DMS53 treated with DMSO at 0.1 percent for 48 hours (cell line): ENCODE measurements at regions not wholly inside any gene's neighbourhood (a gene's known extent, or its start where the extent isn't known, plus 50 kb on each side); places are given as distances from the start of the nearest gene placed in this dataset.
"Not testable (repeated sequence)": the region's sequence is repeated elsewhere in the genome, so short reads cannot be mapped to it uniquely, and the experiment has no call there.

Source experiments
- DNase-seq: peaks from one replicate; lab custom pipeline; 2025; ENCODE audit not compliant: unreplicated experiment; lab: John Stamatoyannopoulos, UW

DNA sequence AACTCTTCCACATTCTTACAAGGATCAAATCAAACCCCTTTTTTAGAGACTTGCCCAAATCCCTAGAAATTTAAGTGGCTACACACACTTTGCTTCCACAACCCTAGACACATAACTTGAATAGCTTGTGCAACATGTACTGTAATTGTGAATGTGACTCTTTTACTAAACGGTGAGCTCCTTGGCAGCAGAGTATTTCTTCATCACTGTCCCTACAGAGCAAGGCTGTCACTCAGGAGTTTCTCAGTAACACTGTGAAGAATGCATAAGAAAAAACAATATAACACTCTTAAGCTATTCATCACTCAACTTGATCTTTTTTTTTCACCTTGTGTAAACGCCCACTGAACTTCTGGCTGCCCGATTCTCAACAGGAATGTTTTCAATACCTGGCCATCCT is 53.8 kb upstream of the ADAMTS18 start:
- DNase-seq = no peak

DNA sequence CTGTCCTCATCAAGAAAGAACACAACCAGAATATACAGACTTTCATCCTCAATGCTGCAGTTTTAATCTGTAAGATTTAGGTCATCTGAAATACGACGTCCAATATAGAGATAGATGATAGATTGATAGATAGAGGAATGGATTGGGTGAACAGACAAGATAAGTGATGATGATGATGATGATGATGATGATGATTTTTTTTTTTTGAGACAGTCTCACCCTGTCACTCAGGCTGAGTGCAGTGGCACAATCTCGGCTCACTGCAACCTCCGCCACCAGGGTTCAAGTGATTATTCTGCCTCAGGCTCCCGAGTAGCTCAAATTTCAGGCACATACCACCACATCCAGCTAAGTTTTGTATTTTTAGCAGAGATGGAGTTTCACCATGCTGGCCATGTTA is 56.3 kb upstream of the ADAMTS18 start:
- no peak for DNase-seq

DNA sequence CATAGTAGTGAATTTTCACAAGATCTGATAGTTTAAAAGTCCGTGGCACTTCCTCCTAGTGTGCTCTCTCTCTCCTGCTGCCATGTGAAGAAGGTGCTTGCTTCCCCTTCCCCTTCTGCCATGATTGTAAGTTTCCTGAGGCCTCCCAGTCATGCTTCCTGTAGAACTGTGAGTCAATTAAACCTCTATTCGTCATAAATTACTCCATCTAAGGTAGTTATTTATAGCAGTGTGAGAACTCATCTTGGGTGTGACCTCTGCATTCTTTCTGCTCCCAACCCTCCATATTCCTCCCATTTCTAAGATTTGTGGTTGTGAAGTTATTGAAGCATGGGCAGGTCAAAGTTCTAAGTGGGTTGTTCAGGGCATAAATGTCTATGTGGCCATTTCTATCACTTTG is 62.1 kb upstream of the ADAMTS18 start:
- no peak for DNase-seq

DNA sequence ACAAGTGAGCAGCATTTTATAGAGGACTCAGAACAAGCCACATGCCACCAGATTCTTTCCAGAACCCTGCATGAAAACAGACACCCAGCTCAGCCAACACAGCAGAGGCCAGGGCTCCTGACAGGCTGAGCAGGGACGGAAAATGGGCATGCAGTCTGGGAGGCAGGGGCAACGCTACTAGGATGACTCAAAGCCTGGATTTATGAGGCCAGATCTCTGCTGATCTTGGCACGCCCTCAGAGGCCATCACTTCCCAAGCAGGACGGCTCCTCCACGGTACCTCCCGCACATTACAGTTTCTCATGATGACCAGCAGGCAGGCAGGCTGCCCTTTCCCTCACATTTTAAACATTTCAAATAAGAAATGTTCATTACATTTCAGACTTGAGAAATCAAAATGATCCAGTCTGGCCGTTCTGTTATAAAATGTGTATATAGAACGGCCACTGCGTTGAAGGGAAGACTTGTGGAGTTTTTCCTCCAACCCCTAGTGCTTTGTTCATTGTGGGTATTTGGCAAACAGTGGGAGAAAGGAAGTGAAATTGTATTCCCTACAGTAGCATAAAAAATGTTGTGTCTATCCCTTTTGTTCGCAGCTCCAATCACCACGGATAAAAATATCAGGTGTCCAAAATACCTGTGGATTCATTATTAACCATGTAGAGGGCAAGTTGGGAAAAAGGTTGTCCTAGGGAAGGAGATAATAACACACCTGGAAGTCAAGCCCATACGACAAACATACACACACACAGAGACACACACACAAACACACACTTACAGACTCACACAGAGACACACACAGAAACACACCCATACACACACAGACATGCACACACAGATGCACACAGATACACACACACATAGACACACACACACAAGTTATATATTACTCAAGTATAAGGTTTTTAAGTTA is 64.8 kb upstream of the ADAMTS18 start:
- no peak for DNase-seq

DNA sequence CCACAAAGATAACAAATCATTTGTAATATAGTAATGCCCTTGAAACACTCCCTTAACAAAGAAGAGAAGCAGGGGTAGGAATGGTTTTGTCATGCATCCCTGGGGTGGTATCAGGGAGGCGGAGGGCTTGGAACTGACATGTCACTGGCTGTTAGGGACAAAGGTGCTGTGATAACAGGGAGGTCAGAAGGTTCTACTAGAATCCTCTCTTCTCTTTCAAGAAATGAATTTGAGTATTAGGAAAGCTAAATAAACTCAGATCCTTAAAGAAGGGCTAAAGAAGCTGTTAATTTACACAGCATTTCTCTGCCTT is 65.4 kb upstream of the ADAMTS18 start:
- no peak for DNase-seq

DNA sequence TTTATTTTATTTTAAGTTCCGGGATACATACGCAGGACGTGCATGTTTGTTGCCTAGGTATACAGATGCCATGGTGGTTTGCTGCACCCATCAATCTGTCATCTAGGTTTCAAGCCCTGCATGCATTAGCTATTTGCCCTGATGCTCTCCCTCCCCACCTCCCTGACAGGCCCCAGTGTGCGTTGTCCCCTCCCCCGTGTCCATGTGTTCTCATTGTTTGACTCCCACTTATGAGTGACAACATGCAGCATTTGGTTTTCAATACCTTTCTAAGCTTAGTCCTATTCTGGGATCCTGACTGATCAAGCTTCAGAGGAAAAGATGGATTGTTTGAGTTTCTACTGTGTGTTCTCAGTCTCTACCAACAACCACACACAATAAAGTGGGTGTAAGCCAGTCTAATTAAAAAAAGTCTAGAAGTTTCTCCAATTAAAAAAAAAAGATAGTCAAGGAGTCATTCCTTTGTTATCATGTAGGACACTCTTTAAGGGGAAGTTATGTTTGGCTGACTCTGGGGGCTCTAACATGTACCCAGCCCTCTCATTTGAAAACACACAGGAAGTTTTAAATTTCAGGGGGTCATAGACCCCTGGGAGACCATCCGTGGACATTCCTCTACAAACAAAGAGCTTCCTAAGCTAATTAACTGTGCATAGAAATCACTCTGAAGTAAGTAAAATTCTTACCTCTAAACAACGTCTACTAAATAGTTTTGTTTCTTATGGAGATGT is 66.3 kb upstream of the ADAMTS18 start:
- DNase-seq = no peak

DNA sequence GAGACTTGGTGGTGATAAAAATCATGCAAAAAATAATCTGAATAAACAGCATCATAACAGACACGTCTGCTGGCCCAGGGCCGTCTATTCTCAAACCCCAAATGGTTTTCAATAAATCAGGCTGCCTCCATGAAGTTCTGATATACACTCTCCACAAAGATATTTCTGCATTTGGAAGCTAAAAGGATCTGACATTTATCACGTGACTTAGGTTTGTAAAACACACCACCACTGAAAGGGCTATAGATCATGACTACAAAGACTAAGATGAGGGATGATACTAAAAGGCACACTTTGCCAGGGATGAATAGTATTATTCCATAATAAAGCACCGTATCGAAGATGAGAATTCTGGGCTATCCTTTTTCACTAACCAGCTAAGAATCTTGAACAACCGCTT is 67.6 kb upstream of the ADAMTS18 start:
- DNase-seq = no peak

DNA sequence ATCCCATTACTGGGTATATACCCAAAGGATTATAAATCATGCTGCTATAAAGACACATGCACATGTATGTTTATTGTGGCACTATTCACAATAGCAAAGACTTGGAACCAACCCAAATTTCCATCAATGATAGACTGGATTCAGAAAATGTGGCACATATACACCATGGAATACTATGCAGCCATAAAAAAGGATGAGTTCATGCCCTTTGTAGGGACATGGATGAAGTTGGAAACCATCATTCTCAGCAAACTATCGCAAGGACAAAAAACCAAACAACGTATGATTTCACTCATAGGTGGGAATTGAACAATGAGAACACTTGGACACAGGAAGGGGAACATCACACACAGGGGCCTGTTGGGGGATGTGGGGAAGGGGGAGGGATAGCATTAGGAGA is 71.7 kb upstream of the ADAMTS18 start:
- not testable (repeated sequence) for DNase-seq

DNA sequence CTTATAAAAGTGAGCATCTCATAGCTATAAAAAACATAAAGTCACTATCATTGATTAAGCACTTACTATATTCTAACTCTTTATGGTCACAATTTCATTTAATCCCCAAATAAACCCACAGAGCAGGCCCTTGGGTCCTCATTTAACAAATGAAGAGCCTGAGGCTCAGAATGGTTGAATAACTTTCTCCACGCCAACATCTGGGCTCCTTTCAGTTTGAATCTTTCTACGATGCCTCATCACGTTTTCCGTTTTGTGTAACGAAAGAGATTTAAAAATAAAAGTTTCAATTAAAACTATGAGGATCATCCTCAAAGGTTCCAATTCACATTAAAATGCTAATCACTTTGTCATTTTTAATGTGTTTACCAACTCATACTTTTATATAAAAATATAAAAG is 74.2 kb upstream of the ADAMTS18 start:
- no peak for DNase-seq

DNA sequence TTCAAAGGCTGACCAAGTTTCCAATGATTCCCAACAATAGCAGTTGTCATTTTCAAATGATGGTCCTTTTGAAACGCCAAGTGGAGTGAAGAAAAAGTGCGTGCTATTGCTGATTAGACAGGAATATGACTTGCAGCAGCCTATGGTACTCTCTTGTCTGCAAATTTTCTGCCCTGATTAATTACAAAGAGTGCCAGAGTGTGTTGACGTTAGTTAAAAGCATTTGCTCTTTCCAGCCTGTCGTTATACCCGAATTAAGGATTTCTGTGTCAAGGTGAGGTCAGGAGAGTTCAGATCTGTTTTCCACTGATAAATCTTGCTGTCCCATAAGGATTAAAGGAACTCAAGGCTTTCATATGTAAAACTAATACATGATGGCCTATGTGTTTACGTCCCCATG is 75.0 kb upstream of the ADAMTS18 start:
- no peak for DNase-seq

DNA sequence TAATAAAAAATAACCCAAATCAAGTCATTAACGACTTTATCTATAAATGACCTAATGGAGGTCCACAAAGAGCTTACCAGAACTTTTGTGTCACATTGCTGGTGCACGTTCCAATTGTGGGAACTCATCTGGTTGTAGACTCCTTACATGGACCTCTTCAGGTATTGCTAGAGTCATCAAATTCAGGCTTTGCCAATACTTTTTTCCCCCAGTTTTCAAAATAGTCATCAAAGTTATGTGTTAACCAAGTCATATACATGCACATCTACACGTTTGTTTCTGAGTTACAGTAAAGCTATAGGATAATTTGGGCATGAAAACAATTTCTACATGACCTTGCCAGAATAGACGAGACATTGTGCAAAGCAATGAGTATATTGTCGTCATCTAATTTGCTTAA is 76.2 kb upstream of the ADAMTS18 start:
- no peak for DNase-seq

DNA sequence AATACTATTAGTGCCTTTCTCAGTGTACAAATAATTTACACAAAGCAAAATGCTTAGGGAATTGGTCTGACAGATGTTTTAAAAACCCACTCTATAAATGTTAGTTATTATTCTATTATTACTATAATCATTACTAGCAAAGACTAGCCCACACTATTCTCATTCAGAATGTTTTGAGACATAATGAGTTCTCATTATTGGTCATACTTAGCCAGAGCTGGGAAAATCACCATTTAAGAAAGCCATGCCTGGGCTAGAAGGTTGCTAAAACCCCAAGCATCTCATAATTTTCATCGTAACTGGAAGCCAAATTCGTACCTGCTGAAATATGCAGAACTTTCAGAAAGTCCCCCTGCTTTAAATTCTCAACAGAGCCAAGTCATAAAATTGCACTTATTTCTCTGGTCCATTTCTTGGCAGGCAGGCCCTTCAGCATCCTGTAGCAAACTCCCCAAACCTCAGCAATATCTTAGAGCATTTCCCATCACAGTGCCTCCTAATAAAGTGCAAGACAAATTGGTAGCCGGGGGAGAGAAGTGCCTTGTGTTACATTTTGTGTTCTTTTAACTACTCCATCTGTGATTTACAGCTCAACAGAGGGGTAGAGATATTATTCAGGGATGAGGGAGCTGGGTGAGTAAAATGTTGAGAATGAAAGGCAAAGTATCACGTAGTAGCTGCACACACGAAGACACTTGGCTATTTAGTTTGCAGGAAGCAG is 79.8 kb upstream of the ADAMTS18 start:
- no peak for DNase-seq

DNA sequence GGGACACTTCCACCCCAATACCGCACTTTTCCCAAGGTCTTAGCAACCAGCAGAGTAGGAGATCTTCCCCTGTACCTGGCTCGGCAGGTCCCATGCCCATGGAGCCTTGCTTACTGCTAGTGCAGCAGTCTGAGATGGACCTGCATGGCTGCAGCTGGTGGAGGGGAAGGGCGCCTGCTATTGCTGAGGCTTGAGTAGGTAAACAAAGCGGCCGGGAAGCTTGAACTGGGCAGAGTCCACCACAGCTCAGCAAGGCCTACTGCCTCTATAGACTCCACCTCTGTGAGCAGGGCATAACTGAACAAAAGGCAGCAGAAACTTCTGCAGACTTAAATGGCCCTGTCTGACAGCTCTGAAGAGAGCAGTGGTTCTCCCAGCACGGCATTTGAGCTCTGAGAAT is 90.4 kb upstream of the ADAMTS18 start:
- peak; percentile 14 for DNase-seq

DNA sequence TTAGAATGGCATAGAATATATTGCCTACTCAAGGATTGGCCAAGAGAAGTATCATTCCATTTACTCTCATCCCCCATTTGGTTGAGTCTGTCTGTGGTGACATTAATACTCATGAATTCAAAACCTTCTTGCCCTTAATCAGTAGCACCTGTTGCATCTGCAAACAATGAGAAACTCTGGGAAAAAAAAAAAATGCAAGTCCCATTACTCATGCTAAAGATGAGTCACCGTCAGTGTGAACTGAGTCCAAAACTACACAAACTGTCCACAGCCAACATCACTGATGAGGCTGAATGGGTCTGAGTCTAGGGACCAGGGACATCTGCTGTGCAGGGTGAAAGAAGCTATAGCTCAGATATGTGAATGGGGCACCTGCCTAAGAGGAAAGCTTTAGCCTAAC is 96.9 kb upstream of the ADAMTS18 start:
- DNase-seq = peak; percentile 92

DNA sequence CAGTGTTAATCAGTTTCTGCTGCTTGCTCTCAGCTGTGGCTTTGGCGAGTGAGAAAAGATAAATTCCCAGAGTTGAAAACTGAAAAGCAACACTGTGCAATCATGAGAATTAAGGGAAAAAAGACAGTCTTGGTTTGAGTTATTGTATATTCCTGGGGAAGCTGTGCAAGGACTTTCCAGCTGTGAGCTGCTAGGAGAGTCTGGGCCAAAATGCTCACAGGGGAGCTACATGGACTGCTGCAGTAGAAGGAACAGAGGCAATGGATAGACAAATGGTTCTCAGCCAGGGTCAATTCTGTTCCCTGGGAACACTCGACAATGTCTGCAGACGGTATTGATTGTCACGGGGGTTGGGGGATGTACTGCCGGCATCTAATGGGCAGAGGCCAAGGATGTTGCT is 102.0 kb upstream of the ADAMTS18 start:
- DNase-seq = no peak

DNA sequence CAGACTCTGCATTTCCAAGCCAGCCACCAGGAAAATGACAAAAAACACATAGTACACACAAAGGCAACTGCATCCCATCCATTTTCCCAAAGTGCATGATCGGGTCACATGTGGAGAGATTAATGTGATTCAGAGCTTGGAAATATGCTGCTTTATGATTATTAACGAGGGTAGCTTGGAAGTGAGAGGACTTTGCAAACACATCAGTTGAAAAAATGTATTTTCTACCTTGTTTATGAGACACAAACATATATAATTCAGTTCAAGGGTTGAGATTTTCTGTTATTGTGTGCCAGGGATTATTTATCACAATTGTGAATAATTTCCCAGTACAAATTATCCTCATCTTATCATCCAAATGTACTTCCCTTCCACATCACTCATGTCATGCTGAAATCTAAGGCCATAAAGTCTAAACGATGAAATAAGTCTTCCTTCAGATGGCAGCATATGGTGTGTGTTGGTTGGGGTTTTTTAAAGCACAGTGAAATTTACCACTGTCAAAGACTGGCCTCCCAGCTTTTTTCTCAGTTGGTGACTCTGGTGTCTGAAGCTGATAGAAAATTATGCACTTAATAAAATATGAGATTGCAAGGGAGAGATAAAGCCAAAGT is 104.7 kb upstream of the ADAMTS18 start:
- no peak for DNase-seq

DNA sequence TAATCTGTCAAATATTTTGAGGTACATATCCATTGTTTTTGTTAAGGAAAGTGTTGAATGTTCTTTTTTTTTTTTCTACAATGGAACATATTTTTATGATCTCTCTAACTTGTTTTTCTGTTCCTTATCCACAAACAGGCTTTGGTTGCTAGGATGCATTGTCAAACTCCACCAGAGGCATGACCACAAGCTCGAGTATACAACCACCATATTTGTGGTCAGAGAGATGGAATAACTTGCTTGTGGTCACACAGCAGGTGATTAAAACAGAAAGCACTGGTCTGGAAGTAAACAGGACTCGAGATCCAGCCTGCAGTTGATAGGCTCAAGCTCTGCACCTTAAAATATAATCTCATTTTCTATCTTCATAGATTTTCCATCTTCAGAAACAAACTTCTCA is 105.8 kb upstream of the ADAMTS18 start:
- no peak for DNase-seq

DNA sequence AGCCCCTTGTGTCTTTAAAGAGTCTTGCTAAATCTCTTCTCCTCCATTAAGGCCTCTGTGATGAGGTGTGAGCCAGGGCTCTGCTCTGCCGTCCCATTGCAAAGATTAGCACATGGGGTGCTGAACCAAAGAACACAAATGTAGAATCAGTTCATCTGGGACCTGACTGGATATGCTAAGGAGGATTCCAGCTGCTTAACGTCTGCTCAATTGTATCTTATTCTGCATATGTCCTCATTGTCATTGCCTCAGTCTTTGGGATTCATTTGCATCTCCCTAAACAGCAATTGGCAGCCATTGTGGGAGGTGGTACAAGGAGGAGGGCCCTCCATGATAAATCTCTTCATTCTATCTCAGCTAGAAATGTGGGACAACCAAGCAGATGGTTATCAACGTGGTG is 106.3 kb upstream of the ADAMTS18 start:
- no peak for DNase-seq

DNA sequence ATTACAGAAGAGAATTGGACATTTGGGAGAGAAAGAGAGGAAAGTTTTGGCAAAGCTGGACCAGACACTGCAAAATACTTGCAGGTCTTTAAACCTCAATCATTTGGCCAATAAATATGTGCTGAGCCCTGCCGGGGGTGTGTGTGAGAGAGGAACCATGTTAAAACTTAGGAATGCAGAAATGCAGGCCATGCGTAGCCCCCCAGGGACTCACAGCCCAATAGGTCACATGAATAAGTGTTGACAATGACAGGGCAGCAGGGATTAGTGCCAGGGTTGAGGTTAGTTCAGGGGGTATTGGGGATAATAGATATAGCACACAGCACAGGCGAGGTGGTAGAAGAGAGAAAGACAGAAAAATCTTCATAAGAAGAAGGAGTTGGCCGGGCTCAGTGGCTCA is 113.3 kb upstream of the ADAMTS18 start:
- no peak for DNase-seq

DNA sequence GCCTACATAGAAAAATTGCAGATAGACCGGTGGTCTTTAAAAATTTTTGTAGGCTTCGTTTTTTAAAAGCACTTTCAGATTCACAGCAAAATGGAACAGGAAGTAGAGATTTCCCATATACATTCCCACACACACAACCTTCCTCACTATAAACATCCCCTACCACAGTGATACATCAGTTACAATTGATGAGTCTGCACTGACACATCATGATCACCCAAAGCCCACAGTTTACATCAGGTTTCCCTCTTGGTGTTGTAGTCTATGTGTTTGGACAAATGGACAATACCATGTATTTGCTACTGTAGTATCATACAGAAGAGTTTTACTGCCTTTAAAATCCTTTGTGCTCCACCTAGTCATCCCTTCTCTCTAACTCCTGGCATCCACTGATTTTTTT is 113.9 kb upstream of the ADAMTS18 start:
- no peak for DNase-seq

DNA sequence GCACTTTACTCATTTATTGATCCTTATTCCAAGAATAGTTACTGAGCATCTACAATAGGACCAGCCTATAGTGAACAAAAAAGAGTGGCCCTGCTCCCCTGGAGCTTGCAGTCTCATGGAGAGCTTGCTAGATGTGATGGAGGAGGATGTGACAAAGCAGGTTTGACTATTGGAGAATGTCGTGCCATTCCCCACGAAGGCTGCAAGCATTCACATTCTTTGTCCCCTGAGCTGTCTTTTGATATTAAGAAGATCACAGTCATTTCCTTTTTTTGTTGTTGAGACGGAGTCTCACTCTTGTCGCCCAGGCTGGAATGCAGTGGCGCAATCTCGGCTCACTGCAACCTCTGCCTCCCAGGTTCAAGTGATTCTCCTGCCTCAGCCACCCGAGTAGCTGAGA is 115.0 kb upstream of the ADAMTS18 start:
- no peak for DNase-seq

DNA sequence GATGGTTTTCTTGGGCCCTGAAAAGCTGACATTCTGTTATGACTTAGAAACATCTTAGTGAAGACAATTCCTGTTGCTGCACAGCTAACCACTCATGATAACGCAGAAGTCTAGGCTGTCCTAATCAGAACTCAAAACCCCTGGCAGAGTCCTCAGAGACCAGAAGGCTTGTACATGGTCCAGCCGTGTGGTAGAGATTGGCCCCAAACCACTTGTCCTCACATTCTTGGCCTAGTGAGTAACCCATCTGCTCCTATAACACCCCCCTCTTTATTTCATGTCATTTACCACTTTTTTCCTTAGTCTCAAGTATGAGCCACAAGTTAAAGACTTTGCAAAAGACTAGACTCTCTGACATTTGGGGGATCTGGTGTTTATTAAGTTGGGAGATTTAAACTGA is 116.5 kb upstream of the ADAMTS18 start:
- no peak for DNase-seq
